Sigmoid colon (tissue), 6 donors: ENCODE measurements at regions not wholly inside any gene's neighbourhood (a gene's known extent, or its start where the extent isn't known, plus 50 kb on each side); places are given as distances from the start of the nearest gene placed in this dataset.

Source experiments
- DNase-seq: peaks from one replicate; pipeline ENCODE4 v3.0.0-alpha.2; 2019
- H3K27ac ChIP-seq, 4 donors: fragments of 200-600 bp; sonication (generic); one replicate each; pipeline ENCODE4 v1.5.1; 2016 to 2019; ENCODE audit warnings: mild to moderate bottlenecking in 1 of 4
- H3K27me3 ChIP-seq, 3 donors: fragments of 200-600 bp; sonication (generic); one replicate each; pipeline ENCODE4 v1.5.1; 2019; ENCODE audit warnings: mild to moderate bottlenecking in 1 of 3
- H3K36me3 ChIP-seq, 4 donors: fragments of 200-600 bp; sonication (generic); one replicate each; pipeline ENCODE4 v1.5.1; 2016 to 2019
- H3K4me1 ChIP-seq, 4 donors: fragments of 200-600 bp; sonication (generic); one replicate each; pipeline ENCODE4 v1.5.1; 2017 to 2019
- H3K4me3 ChIP-seq, 4 donors: fragments of 200-600 bp; sonication (generic); one replicate each; pipeline ENCODE4 v1.5.1; 2017 to 2019; ENCODE audit warnings: mild to moderate bottlenecking in 2 of 4, moderate library complexity in 1 of 4
- H3K9me3 ChIP-seq, 4 donors: fragments of 200-600 bp in 3 of 4; sonication (generic) in 3 of 4; one replicate each; pipeline versions ENCODE4 v1.5.1 to v1.6.1; 2013 to 2019
- EP300 ChIP-seq, 4 donors: sonication (generic); formaldehyde crosslinking; IDR thresholded peaks; one replicate each; pipeline ENCODE4 v1.6.1; 2017; ENCODE audit warnings: antibody characterized with exemption in 4 of 4
- POLR2A ChIP-seq, 2 donors: fragments of 450-650 bp; IDR thresholded peaks; one replicate each; pipeline ENCODE4 v1.6.1; 2016; ENCODE audit warnings: antibody characterized with exemption in 2 of 2, mild to moderate bottlenecking in 2 of 2, moderate library complexity in 2 of 2
- POLR2AphosphoS5 ChIP-seq, 4 donors: sonication (generic); formaldehyde crosslinking; IDR thresholded peaks; one replicate each; pipeline ENCODE4 v1.6.1; 2017; ENCODE audit warnings: antibody characterized with exemption in 4 of 4
- WGBS, 2 donors: extraction: QIAGEN DNeasy Blood & Tissue Kit; methylation state at CpG; one replicate each; pipeline ENCODE4 v1.1.7; 2013; 5-methylcytosine and 5-hydroxymethylcytosine counted together
- intact Hi-C: fragments of 100-400 bp; cut with DNase I; formaldehyde crosslinking; loops from one replicate; pipeline ENCODE4 v1.15.1; 2023
- TF ChIP-seq, protein P1 (sequence below), 4 experiments: fragments of 450-650 bp in 3 of 4; fragments of 200-600 bp in 1 of 4; IDR thresholded peaks; one replicate each; pipeline ENCODE4 v1.5.1; 2016 to 2019; ENCODE audit warnings: antibody characterized with exemption in 4 of 4, mild to moderate bottlenecking in 3 of 4, moderate library complexity in 2 of 4
- donor health status: healthy with polysubstance abuse.
- donor health status: healthy.

DNA sequence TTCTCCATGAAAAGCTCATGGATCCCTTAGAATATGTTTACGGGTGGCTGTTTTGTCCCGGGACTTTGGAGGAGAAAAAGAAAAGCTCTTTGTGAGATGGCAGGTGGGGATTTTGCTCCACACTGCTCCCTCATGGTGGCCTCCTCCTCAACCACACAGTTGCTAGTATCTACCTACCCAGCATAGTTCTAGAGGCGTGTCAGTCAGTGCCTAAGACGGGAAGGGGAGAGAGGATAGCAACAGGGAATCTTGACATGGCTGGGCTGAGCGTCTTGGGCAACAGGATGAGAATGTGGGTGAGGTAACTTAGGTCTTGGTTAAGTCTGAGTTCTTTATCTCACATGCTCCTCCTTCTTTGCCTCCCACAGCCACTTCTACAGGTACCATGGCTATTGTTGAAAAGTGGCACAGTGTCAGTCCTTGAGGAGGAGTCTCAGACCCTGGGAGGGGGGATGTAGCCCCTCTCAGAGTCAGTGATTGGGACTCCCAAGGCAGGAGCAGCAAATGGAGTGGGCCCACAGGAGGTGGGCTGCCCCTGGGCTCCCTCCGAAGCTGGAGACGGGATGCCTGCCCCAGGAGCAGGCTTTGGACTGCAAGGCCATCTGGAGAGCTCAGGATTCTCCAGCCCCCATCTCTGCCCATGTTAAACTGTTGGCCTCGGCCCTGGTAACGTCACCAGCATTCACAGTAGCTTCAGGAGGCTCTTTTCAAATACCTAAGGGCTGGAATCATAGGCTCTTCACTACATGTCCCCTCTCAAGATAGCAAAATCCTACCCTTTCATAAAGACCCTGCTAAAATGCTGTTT, 75.4 kb downstream of the TENT5C start:
- intact Hi-C loops = loop anchor here (5.0 to 10.0 kb wide), 2 partner anchors 71 to 144 kb away; no protein-coding TSS in a partner anchor
- H3K27me3 ChIP-seq = no peaks in the 10 kb centered on the region
- DNase-seq = no peak
- no peak overlapping the region for H3K4me3 ChIP-seq
- H3K9me3 ChIP-seq = no peaks in the 10 kb centered on the region
- H3K27ac ChIP-seq = peak overlapping the region in 3 of 4 donors; percentile 67 to 84 (median 82)
- 54 to 75% methylated on average over 9 of the region's 9 CpGs for WGBS, 2 donors
- H3K36me3 ChIP-seq = no peaks in the 10 kb centered on the region
- TF ChIP-seq POLR2AphosphoS5 (IDR thresholded peaks at IDR 0.05) = no peak
- TF ChIP-seq POLR2A (IDR thresholded peaks at IDR 0.05) = no peak
- TF ChIP-seq, protein P1, sequence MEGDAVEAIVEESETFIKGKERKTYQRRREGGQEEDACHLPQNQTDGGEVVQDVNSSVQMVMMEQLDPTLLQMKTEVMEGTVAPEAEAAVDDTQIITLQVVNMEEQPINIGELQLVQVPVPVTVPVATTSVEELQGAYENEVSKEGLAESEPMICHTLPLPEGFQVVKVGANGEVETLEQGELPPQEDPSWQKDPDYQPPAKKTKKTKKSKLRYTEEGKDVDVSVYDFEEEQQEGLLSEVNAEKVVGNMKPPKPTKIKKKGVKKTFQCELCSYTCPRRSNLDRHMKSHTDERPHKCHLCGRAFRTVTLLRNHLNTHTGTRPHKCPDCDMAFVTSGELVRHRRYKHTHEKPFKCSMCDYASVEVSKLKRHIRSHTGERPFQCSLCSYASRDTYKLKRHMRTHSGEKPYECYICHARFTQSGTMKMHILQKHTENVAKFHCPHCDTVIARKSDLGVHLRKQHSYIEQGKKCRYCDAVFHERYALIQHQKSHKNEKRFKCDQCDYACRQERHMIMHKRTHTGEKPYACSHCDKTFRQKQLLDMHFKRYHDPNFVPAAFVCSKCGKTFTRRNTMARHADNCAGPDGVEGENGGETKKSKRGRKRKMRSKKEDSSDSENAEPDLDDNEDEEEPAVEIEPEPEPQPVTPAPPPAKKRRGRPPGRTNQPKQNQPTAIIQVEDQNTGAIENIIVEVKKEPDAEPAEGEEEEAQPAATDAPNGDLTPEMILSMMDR (IDR thresholded peaks at IDR 0.05) = no peak
- no peak for TF ChIP-seq EP300 (IDR thresholded peaks at IDR 0.05)
- peaks cover 3 to 52% (median 45%) of the 10 kb centered on the region in 4 donors for H3K4me1 ChIP-seq

DNA sequence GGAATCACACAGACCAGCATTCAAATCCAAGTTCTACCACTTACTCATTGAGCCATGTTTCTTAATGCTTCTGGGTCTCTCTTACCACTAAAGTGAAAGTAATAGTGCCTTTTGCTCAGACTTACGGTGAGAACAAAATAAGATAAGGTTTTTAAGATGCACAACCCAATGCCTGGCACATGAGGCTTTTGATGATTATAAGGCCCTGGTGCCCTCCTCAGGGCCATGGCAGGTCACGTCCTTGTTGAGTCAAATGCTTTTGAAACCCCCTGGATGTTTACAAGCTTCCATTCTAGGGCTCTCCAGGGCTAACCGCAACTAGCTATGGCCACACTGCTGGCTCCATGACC, 76.0 kb downstream of the TENT5C start:
- 87 to 90% methylated on average over 3 of the region's 3 CpGs for WGBS, 2 donors

DNA sequence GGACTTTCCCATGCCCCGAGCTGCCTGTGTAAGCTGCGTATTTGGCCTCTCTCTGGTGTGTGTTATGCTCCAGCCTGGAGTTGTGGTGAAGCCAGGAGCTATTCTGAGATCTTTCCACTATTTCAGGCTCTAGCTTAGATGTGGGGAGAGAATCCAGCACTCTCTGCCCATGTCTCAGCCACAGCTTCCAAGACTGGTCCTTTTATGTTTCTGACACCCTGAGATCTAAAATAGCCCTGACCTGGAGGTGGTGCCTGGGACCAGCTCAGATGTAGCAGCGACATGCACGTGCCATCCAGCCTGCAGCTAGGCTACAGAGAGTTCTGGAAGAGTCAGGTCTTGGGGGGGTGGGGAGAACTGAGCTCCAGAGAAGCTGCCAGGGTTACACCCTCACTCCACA, 76.5 kb downstream of the TENT5C start:
- Histone ChIP-seq H3K27me3 (no peaks in the 10 kb centered on the region), H3K36me3 (no peaks in the 10 kb centered on the region), H3K4me3 (peak overlapping the region in 2 of 4 donors; percentile 10 to 17), H3K27ac (peak overlapping the region in 3 of 4 donors; percentile 67 to 84 (median 82)), H3K9me3 (no peaks in the 10 kb centered on the region), H3K4me1 (peaks cover 3 to 63% (median 53%) of the 10 kb centered on the region in 4 donors)
- 82 to 95% methylated on average over 4 of the region's 4 CpGs for WGBS, 2 donors
- TF ChIP-seq, protein P1 (IDR thresholded peaks at IDR 0.05) = no peak
- peak; percentile 19 to 44 (median 36) for TF ChIP-seq POLR2AphosphoS5 (IDR thresholded peaks at IDR 0.05)
- intact Hi-C loops = loop anchor here (5.0 to 10.0 kb wide), 2 partner anchors 70 to 142 kb away; no protein-coding TSS in a partner anchor
- DNase-seq = peak; percentile 75

More for the DNA sequence above, 76.0 kb downstream of the TENT5C start:
- peak overlapping the region in 3 of 4 donors; percentile 67 to 84 (median 82) for H3K27ac ChIP-seq
- H3K4me1 ChIP-seq = peaks cover 3 to 58% (median 51%) of the 10 kb centered on the region in 4 donors
- no peaks in the 10 kb centered on the region for H3K36me3 ChIP-seq
- intact Hi-C loops = loop anchor here (5.0 to 10.0 kb wide), 2 partner anchors 70 to 143 kb away; no protein-coding TSS in a partner anchor
- no peak for DNase-seq
- TF ChIP-seq EP300 (IDR thresholded peaks at IDR 0.05) (no peak), POLR2A (IDR thresholded peaks at IDR 0.05) (no peak), POLR2AphosphoS5 (IDR thresholded peaks at IDR 0.05) (no peak)
- TF ChIP-seq, protein P1 (IDR thresholded peaks at IDR 0.05) = no peak
- H3K27me3 ChIP-seq = no peaks in the 10 kb centered on the region
- H3K9me3 ChIP-seq = no peaks in the 10 kb centered on the region
- peak overlapping the region in 2 of 4 donors; percentile 10 to 17 for H3K4me3 ChIP-seq

DNA sequence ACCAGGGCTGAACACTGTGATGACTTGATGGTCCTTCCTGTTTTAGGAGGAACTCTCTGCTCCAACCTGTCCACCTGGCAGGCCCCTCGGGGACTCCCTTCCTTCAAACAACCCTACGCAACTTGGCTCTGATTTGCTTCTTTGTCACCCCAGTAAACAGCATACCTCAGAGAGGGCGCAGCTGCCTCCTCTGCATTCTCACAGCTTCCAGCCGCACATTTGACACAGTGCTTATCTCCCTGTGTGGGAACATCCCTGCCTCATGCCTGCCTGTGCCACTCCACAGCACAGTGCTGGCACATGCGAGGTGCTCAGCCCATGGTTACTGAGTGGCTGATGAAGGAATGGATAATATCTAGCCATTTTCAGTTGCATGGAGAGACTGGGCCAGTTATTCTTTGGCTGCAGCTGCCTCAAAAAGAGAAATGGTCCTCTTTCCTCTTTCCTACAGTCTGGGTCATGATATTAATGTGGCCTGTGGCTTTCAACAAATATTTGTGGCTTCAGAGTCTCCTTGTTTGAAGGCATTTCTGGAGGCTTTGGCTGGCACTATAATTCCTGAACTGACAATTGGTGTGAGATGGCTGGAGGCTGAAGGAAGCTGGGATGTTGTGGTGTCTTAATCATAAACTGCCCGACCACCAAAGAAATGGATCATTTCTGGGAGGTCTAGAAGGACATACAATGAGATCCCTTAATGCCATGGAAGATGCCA, 77.9 kb downstream of the TENT5C start:
- no peak for DNase-seq
- Histone ChIP-seq H3K27ac (peak overlapping the region in 1 of 4 donors; percentile 84), H3K27me3 (no peaks in the 10 kb centered on the region), H3K9me3 (no peaks in the 10 kb centered on the region), H3K4me3 (no peak overlapping the region), H3K36me3 (no peaks in the 10 kb centered on the region), H3K4me1 (peaks cover 3 to 59% (median 47%) of the 10 kb centered on the region in 4 donors)
- intact Hi-C loops = loop anchor here (5.0 to 10.0 kb wide), 2 partner anchors 69 to 141 kb away; no protein-coding TSS in a partner anchor
- TF ChIP-seq POLR2AphosphoS5 (IDR thresholded peaks at IDR 0.05) = no peak
- TF ChIP-seq, protein P1 (IDR thresholded peaks at IDR 0.05) = no peak
- no peak for TF ChIP-seq POLR2A (IDR thresholded peaks at IDR 0.05)
- TF ChIP-seq EP300 (IDR thresholded peaks at IDR 0.05) = no peak
- 90% methylated on average over 6 of the region's 6 CpGs for WGBS, 2 donors
